Liver (tissue), 8 donors: ENCODE measurements at regions not wholly inside any gene's neighbourhood (a gene's known extent, or its start where the extent isn't known, plus 50 kb on each side); places are given as distances from the start of the nearest gene placed in this dataset.

Experiments
- DNase-seq: peaks from one replicate; pipeline ENCODE4 v3.0.0-alpha.2; 2017; ENCODE audit warnings: low spot score
- H3K27ac ChIP-seq, 2 donors: one replicate each; pipeline ENCODE4 v1.7.0; 2013; ENCODE audit warnings: inconsistent platforms in 2 of 2, low read length in 2 of 2, control low read depth in 1 of 2, low read depth in 1 of 2, mild to moderate bottlenecking in 1 of 2
- H3K27me3 ChIP-seq, 4 donors: one replicate each; pipeline versions ENCODE4 v1.6.1 to v1.7.0; 2013; ENCODE audit warnings: low read length in 3 of 4, inconsistent platforms in 1 of 4, mild to moderate bottlenecking in 1 of 4, moderate library complexity in 1 of 4; ENCODE audit not compliant: control insufficient read depth in 4 of 4, insufficient read depth in 4 of 4
- H3K36me3 ChIP-seq, 4 donors: one replicate each; pipeline versions ENCODE4 v1.6.1 to v1.7.0; 2013; ENCODE audit warnings: low read length in 3 of 4, mild to moderate bottlenecking in 3 of 4, low read depth in 1 of 4, moderate library complexity in 1 of 4; ENCODE audit not compliant: control insufficient read depth in 4 of 4, insufficient read depth in 3 of 4
- H3K4me1 ChIP-seq, 4 donors: one replicate each; pipeline versions ENCODE4 v1.6.1 to v1.7.0; 2013; ENCODE audit warnings: low read length in 3 of 4, mild to moderate bottlenecking in 3 of 4, moderate library complexity in 1 of 4; ENCODE audit not compliant: control insufficient read depth in 4 of 4, insufficient read depth in 4 of 4
- H3K4me3 ChIP-seq, 3 donors: one replicate each; pipeline versions ENCODE4 v1.6.1 to v1.7.0; 2013; ENCODE audit warnings: low read length in 3 of 3, control low read depth in 1 of 3, low read depth in 1 of 3, mild to moderate bottlenecking in 1 of 3
- H3K9ac ChIP-seq, 2 donors: one replicate each; pipeline ENCODE4 v1.7.0; 2013; ENCODE audit warnings: low read length in 2 of 2, mild to moderate bottlenecking in 2 of 2, moderate library complexity in 2 of 2, control low read depth in 1 of 2, low read depth in 1 of 2
- H3K9me3 ChIP-seq, 4 donors: one replicate each; pipeline versions ENCODE4 v1.6.1 to v1.7.0; 2013; ENCODE audit warnings: low read length in 3 of 4; ENCODE audit not compliant: control insufficient read depth in 4 of 4
- ATF3 ChIP-seq: IDR thresholded peaks from 2 replicates; pipeline ENCODE4 v1.6.1; 2016; ENCODE audit warnings: antibody characterized with exemption
- CTCF ChIP-seq: fragments of 150-350 bp; IDR thresholded peaks from 2 replicates; pipeline ENCODE4 v1.5.1; 2017; ENCODE audit warnings: improper control_type of control experiment, low read depth, low read length; ENCODE audit not compliant: missing input control
- EGR1 ChIP-seq, 2 donors: IDR thresholded peaks; 2 replicates each; pipeline ENCODE4 v1.6.1; 2016 to 2018; ENCODE audit warnings: antibody characterized with exemption in 2 of 2, low read depth in 2 of 2
- FOXA2 ChIP-seq: IDR thresholded peaks from 2 replicates; pipeline ENCODE4 v1.6.1; 2016; ENCODE audit warnings: antibody characterized with exemption
- GABPA ChIP-seq, 2 donors: IDR thresholded peaks in 1 of 2; conservative IDR thresholded peaks in 1 of 2; 2 replicates each; pipeline ENCODE4 v1.6.1; 2016; ENCODE audit warnings: antibody characterized with exemption in 2 of 2, mild to moderate bottlenecking in 1 of 2, moderate library complexity in 1 of 2
- HNF4A ChIP-seq, 2 donors: conservative IDR thresholded peaks; 2 replicates each; pipeline ENCODE4 v1.6.1; 2016; ENCODE audit warnings: antibody characterized with exemption in 2 of 2, mild to moderate bottlenecking in 2 of 2
- HNF4G ChIP-seq: IDR thresholded peaks from 2 replicates; pipeline ENCODE4 v1.6.1; 2016; ENCODE audit warnings: antibody characterized with exemption
- JUND ChIP-seq, 2 donors: IDR thresholded peaks; 2 replicates each; pipeline ENCODE4 v1.6.1; 2016; ENCODE audit warnings: antibody characterized with exemption in 2 of 2
- MAX ChIP-seq: IDR thresholded peaks from 2 replicates; pipeline ENCODE4 v1.6.1; 2016; ENCODE audit warnings: antibody characterized with exemption
- NR2F2 ChIP-seq: IDR thresholded peaks from 2 replicates; pipeline ENCODE4 v1.6.1; 2016; ENCODE audit warnings: antibody characterized with exemption
- RAD21 ChIP-seq, 2 donors: IDR thresholded peaks; 2 replicates each; pipeline ENCODE4 v1.6.1; 2016; ENCODE audit warnings: antibody characterized with exemption in 2 of 2, mild to moderate bottlenecking in 2 of 2
- REST ChIP-seq: IDR thresholded peaks from 2 replicates; pipeline ENCODE4 v1.6.1; 2016; ENCODE audit warnings: antibody characterized with exemption, mild to moderate bottlenecking
- RXRA ChIP-seq, 2 donors: IDR thresholded peaks; 2 replicates each; pipeline ENCODE4 v1.6.1; 2017 to 2018; ENCODE audit warnings: antibody characterized with exemption in 2 of 2, mild to moderate bottlenecking in 1 of 2
- TAF1 ChIP-seq: conservative IDR thresholded peaks from 2 replicates; pipeline ENCODE4 v1.6.1; 2016; ENCODE audit warnings: antibody characterized with exemption, mild to moderate bottlenecking
- YY1 ChIP-seq: IDR thresholded peaks from 2 replicates; pipeline ENCODE4 v1.6.1; 2016; ENCODE audit warnings: antibody characterized with exemption, mild to moderate bottlenecking
- ZBTB33 ChIP-seq: IDR thresholded peaks from 2 replicates; pipeline ENCODE4 v1.6.1; 2016; ENCODE audit warnings: antibody characterized with exemption
- WGBS: extraction: QIAGEN DNeasy Blood & Tissue Kit; methylation state at CpG from one replicate; pipeline ENCODE4 v1.1.7; 2013; 5-methylcytosine and 5-hydroxymethylcytosine counted together
- donor health status: healthy.
- donor health status: healthy.
- donor health status: healthy.
- donor health status: healthy.
- donor health status: healthy.

GRCh38 chr12:24138041-24138440, 188.6 kb upstream of the SOX5 start:
- Histone ChIP-seq H3K4me1 (no peaks in the 10 kb centered on the region), H3K27me3 (no peaks in the 10 kb centered on the region), H3K9me3 (no peaks in the 10 kb centered on the region), H3K9ac (no peak overlapping the region), H3K36me3 (no peaks in the 10 kb centered on the region), H3K4me3 (no peak overlapping the region), H3K27ac (no peak overlapping the region)
- WGBS: 75% methylated on average over 6 of the region's 6 CpGs
- DNase-seq: no peak
- no peak for TF ChIP-seq HNF4G
- no peak for TF ChIP-seq EGR1 (IDR thresholded peaks at IDR 0.05; ENCODE audit: low read depth in 2 of 2)
- TF ChIP-seq GABPA (IDR thresholded peaks at IDR 0.05 in 1 of 2, conservative IDR thresholded peaks at IDR 0.05 in 1 of 2): no peak
- TF ChIP-seq TAF1: no peak
- TF ChIP-seq ATF3: no peak
- TF ChIP-seq RXRA (IDR thresholded peaks at IDR 0.05): no peak
- no peak for TF ChIP-seq ZBTB33
- TF ChIP-seq NR2F2: no peak
- no peak for TF ChIP-seq MAX
- no peak for TF ChIP-seq RAD21 (IDR thresholded peaks at IDR 0.05)
- TF ChIP-seq JUND (IDR thresholded peaks at IDR 0.05): no peak
- no peak for TF ChIP-seq FOXA2
- TF ChIP-seq REST: no peak
- no peak for TF ChIP-seq CTCF
- TF ChIP-seq YY1: no peak

- no peak for TF ChIP-seq HNF4A (conservative IDR thresholded peaks at IDR 0.05)
- no peak for TF ChIP-seq TAF1
- TF ChIP-seq YY1: no peak
- peak; percentile 23 for TF ChIP-seq NR2F2
- H3K9me3 ChIP-seq: no peaks in the 10 kb centered on the region
- no peaks in the 10 kb centered on the region for H3K36me3 ChIP-seq
- no peaks in the 10 kb centered on the region for H3K4me1 ChIP-seq
- H3K4me3 ChIP-seq: no peak overlapping the region
- DNase-seq: no peak
- no peak overlapping the region for H3K9ac ChIP-seq
- WGBS: 64% methylated on average over 5 of the region's 5 CpGs
- H3K27ac ChIP-seq: no peak overlapping the region
- no peaks in the 10 kb centered on the region for H3K27me3 ChIP-seq
These were observed 185.8 kb upstream of the SOX5 start for GRCh38 chr12:24135158-24135850.
